Inflammatory macrophage (primary cell): ENCODE measurements at regions not wholly inside any gene's neighbourhood (a gene's known extent, or its start where the extent isn't known, plus 50 kb on each side); places are given as distances from the start of the nearest gene placed in this dataset.
A peak's percentile ranks its signal among the peaks of the same experiment; 100 is the strongest.
"Not testable (repeated sequence)": the region's sequence is repeated elsewhere in the genome, so short reads cannot be mapped to it uniquely, and the experiment has no call there.

Experiments
- DNase-seq, 2 donors: peaks; one replicate each; pipeline ENCODE4 v3.0.0-alpha.2; 2020 to 2022

- DNase-seq, result no peak
Measured at GRCh38 chr4:159748834-159749444, 646.1 kb downstream of the RAPGEF2 start.

GRCh38 chr4:159757499-159757898 lies 654.6 kb downstream of the RAPGEF2 start:
- no peak for DNase-seq

GRCh38 chr4:159758061-159758460 lies 655.2 kb downstream of the RAPGEF2 start:
- DNase-seq, result no peak

- DNase-seq, result no peak
Measured at GRCh38 chr4:159762672-159763071, 659.8 kb downstream of the RAPGEF2 start.

GRCh38 chr4:159764343-159764952 lies 661.6 kb downstream of the RAPGEF2 start:
- DNase-seq, result peak; percentile 5 to 13

- no peak for DNase-seq
Measured at GRCh38 chr4:159765382-159765781, 662.5 kb downstream of the RAPGEF2 start.

GRCh38 chr4:159766241-159766640 lies 663.4 kb downstream of the RAPGEF2 start:
- no peak for DNase-seq

- DNase-seq, result no peak
Measured at GRCh38 chr4:159767406-159767805, 664.5 kb downstream of the RAPGEF2 start.

- no peak for DNase-seq
Measured at GRCh38 chr4:159768016-159768415, 665.1 kb downstream of the RAPGEF2 start.

- DNase-seq, result no peak
Measured at GRCh38 chr4:159770401-159770800, 667.5 kb downstream of the RAPGEF2 start.

- DNase-seq, result no peak
Measured at GRCh38 chr4:159770969-159771368, 668.1 kb downstream of the RAPGEF2 start.

- no peak for DNase-seq
Measured at GRCh38 chr4:159776961-159777360, 674.1 kb downstream of the RAPGEF2 start.

- no peak for DNase-seq
Measured at GRCh38 chr4:159777689-159778088, 674.8 kb downstream of the RAPGEF2 start.

GRCh38 chr4:159778298-159778697 lies 675.4 kb downstream of the RAPGEF2 start:
- DNase-seq, result no peak

GRCh38 chr4:159779716-159780115 lies 676.8 kb downstream of the RAPGEF2 start:
- DNase-seq, result no peak

GRCh38 chr4:159780196-159780922 lies 677.5 kb downstream of the RAPGEF2 start:
- DNase-seq, result no peak

- no peak for DNase-seq
Measured at GRCh38 chr4:159787901-159788300, 685.0 kb downstream of the RAPGEF2 start.

GRCh38 chr4:159791334-159791733 lies 688.5 kb downstream of the RAPGEF2 start:
- no peak for DNase-seq

- DNase-seq, result not testable (repeated sequence)
Measured at GRCh38 chr4:159804592-159804991, 701.7 kb downstream of the RAPGEF2 start.

GRCh38 chr4:159823743-159824142 lies 720.9 kb downstream of the RAPGEF2 start:
- DNase-seq, result no peak

- DNase-seq, result no peak
Measured at GRCh38 chr4:159828687-159829086, 725.8 kb downstream of the RAPGEF2 start.

GRCh38 chr4:159829184-159829583 lies 726.3 kb downstream of the RAPGEF2 start:
- DNase-seq, result no peak

- DNase-seq, result no peak
Measured at GRCh38 chr4:159837071-159837470, 734.2 kb downstream of the RAPGEF2 start.

GRCh38 chr4:159855731-159856130 lies 752.9 kb downstream of the RAPGEF2 start:
- no peak for DNase-seq
